ENCODE measurements at regions not wholly inside any gene's neighbourhood (a gene's known extent, or its start where the extent isn't known, plus 50 kb on each side); places are given as distances from the start of the nearest gene placed in this dataset.

DNA sequence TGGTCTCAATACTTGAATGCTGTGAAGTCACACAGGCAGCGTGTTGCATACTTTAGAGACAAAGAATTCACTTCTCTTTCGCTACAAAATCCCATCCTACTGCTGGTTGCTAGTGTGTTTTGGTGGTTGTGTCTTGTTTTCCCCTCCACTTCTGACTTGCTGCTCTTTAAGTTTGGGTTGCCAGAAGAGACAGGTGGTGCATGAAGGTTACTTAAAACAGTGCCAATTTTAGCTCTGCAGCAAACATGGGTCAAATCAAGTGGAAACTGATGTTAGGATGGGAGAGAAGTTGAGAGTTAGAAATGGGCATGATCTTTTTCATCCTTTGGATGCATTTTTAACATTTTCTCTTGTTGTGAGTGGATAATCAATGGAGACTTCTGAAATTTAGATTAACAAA, 136.2 kb upstream of the KCNH7 start:
- no peaks in the 10 kb centered on the region for H3K9me3 ChIP-seq
- H3K4me3 ChIP-seq, result no peak overlapping the region
- DNase-seq (no peak), ATAC-seq (no peak)
- no peak overlapping the region for H3K27ac ChIP-seq
- TF ChIP-seq POLR2A (IDR thresholded peaks at IDR 0.05), result no peak
- TF ChIP-seq, protein P1, sequence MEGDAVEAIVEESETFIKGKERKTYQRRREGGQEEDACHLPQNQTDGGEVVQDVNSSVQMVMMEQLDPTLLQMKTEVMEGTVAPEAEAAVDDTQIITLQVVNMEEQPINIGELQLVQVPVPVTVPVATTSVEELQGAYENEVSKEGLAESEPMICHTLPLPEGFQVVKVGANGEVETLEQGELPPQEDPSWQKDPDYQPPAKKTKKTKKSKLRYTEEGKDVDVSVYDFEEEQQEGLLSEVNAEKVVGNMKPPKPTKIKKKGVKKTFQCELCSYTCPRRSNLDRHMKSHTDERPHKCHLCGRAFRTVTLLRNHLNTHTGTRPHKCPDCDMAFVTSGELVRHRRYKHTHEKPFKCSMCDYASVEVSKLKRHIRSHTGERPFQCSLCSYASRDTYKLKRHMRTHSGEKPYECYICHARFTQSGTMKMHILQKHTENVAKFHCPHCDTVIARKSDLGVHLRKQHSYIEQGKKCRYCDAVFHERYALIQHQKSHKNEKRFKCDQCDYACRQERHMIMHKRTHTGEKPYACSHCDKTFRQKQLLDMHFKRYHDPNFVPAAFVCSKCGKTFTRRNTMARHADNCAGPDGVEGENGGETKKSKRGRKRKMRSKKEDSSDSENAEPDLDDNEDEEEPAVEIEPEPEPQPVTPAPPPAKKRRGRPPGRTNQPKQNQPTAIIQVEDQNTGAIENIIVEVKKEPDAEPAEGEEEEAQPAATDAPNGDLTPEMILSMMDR (IDR thresholded peaks at IDR 0.05 in 4 of 5, conservative IDR thresholded peaks at IDR 0.05 in 1 of 5), result no peak
- intact Hi-C loops (cut with DNase I; ENCODE audit: low total_unique reads) (no loop called here), in situ Hi-C loops (cut with MboI; ENCODE audit: low sequenced_read_pairs in 4 of 4) (no loop called here)
- no peaks in the 10 kb centered on the region for H3K27me3 ChIP-seq
- no peaks in the 10 kb centered on the region for H3K36me3 ChIP-seq
- no peaks in the 10 kb centered on the region for H3K4me1 ChIP-seq

DNA sequence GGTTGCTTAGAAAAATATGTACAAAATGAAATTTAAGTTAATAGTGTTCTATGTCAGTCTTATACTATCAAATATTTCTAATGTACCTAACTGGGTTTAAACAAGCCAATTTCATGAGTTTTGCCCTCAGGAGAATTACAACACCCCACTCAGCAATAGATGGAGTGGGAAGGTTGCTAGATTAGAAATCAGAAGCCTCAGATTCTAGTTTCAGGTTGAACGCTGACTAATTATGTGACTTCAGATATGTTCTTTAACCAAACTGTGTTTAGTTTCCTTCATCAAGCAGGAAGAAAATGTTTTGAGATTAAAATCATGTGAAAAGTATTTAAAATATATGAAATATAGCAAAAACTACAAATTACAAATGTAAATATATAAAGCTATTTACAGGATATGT, 133.8 kb upstream of the KCNH7 start:
- intact Hi-C loops (cut with DNase I; ENCODE audit: low total_unique reads) (no loop called here), in situ Hi-C loops (cut with MboI; ENCODE audit: low sequenced_read_pairs in 4 of 4) (no loop called here)
- Histone ChIP-seq H3K27ac (no peak overlapping the region), H3K36me3 (no peaks in the 10 kb centered on the region), H3K4me3 (no peak overlapping the region), H3K4me1 (no peaks in the 10 kb centered on the region), H3K27me3 (no peaks in the 10 kb centered on the region), H3K9me3 (no peaks in the 10 kb centered on the region)
- TF ChIP-seq, protein P1 (IDR thresholded peaks at IDR 0.05 in 4 of 5, conservative IDR thresholded peaks at IDR 0.05 in 1 of 5), result no peak
- no peak for TF ChIP-seq POLR2A (IDR thresholded peaks at IDR 0.05)
- DNase-seq (no peak), ATAC-seq (no peak)

DNA sequence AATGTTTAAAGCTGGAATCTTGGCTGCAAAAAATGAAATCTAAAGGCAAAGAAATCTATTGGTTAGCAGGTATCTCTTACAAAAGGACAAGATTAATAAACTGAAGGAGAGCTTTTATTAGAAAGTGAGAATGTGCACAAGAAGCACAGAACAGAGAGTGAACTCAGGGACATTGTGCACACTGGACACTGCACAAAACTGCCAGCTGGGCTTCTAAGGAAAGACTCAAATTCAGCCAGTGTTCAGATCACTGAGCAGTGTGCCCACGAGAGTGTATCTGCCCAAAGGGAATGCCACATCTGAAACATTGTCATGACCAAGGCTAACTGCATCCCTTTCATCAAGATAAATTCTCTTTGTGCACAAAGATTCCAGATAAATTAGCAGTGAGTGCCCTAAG, 129.7 kb upstream of the KCNH7 start:
- no peak overlapping the region for H3K4me3 ChIP-seq
- in situ Hi-C loops (cut with MboI; ENCODE audit: low sequenced_read_pairs in 4 of 4) (no loop called here), intact Hi-C loops (cut with DNase I; ENCODE audit: low total_unique reads) (no loop called here)
- TF ChIP-seq, protein P1 (IDR thresholded peaks at IDR 0.05 in 4 of 5, conservative IDR thresholded peaks at IDR 0.05 in 1 of 5), result no peak
- no peak for TF ChIP-seq POLR2A (IDR thresholded peaks at IDR 0.05)
- H3K4me1 ChIP-seq, result no peaks in the 10 kb centered on the region
- H3K27me3 ChIP-seq, result no peaks in the 10 kb centered on the region
- no peak for ATAC-seq
- no peaks in the 10 kb centered on the region for H3K36me3 ChIP-seq
- H3K27ac ChIP-seq, result no peak overlapping the region
- no peaks in the 10 kb centered on the region for H3K9me3 ChIP-seq
- no peak for DNase-seq

DNA sequence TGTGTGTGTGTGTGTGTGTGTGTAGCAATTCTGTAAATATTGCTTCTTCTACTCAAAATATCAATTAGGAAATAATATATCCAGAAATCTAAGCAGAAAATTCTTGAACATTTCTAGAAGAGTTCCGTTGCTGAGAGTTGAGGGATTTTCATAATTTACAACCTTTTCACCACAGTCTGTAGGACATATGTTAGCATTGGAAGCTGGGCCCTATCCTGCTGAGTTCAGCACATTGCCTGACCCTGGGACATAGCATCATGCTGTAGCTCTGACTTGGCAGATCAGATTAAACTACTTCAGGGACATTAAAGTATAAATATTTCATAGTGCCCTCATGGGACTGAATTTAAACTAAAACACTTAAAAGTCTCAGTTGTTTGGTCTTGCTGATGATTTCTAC, 129.2 kb upstream of the KCNH7 start:
- TF ChIP-seq, protein P1 (IDR thresholded peaks at IDR 0.05 in 4 of 5, conservative IDR thresholded peaks at IDR 0.05 in 1 of 5), result no peak
- TF ChIP-seq POLR2A (IDR thresholded peaks at IDR 0.05), result no peak
- intact Hi-C loops (cut with DNase I; ENCODE audit: low total_unique reads), result no loop called here

DNA sequence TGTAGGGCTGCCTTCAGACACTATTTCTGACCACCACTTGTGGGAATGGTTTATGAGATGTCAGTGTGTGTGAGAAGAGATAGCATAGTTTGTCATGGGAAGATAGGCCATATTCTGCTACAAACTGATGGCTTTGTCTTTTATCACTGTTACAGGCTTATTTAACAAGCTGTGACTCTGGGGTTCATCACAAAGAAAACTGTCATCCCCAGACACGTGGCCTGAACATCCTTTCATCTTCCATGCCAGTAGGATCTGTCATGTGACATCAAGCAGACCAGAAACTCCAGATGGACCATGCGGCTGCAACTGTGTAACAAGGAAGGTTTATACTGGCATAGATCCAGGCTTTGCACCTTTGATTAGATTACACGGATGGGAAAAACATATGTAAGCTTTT, 128.6 kb upstream of the KCNH7 start:
- Histone ChIP-seq H3K36me3 (no peaks in the 10 kb centered on the region), H3K9me3 (no peaks in the 10 kb centered on the region), H3K27me3 (no peaks in the 10 kb centered on the region), H3K4me1 (no peaks in the 10 kb centered on the region), H3K4me3 (no peak overlapping the region), H3K27ac (no peak overlapping the region)
- in situ Hi-C loops (cut with MboI; ENCODE audit: low sequenced_read_pairs in 4 of 4), result no loop called here
- no peak for TF ChIP-seq POLR2A (IDR thresholded peaks at IDR 0.05)
- TF ChIP-seq, protein P1 (IDR thresholded peaks at IDR 0.05 in 4 of 5, conservative IDR thresholded peaks at IDR 0.05 in 1 of 5), result no peak
- no peak for DNase-seq
- no peak for ATAC-seq
- intact Hi-C loops (cut with DNase I; ENCODE audit: low total_unique reads), result no loop called here

More for the DNA sequence above, 129.2 kb upstream of the KCNH7 start:
- Histone ChIP-seq H3K36me3 (no peaks in the 10 kb centered on the region), H3K27ac (no peak overlapping the region), H3K4me1 (no peaks in the 10 kb centered on the region), H3K9me3 (no peaks in the 10 kb centered on the region), H3K27me3 (no peaks in the 10 kb centered on the region), H3K4me3 (no peak overlapping the region)
- in situ Hi-C loops (cut with MboI; ENCODE audit: low sequenced_read_pairs in 4 of 4), result no loop called here
- ATAC-seq, result no peak
- DNase-seq, result no peak
